ENCODE measurements at regions not wholly inside any gene's neighbourhood (a gene's known extent, or its start where the extent isn't known, plus 50 kb on each side); places are given as distances from the start of the nearest gene placed in this dataset.
"Not testable (repeated sequence)": the region's sequence is repeated elsewhere in the genome, so short reads cannot be mapped to it uniquely, and the experiment has no call there.

- no peak for TF ChIP-seq CTCF (IDR thresholded peaks at IDR 0.05; ENCODE audit: unreplicated experiment in 3 of 3)
- no peaks in the 10 kb centered on the region for H3K9me3 Mint-ChIP-seq
- no peak overlapping the region for H3K4me3 Mint-ChIP-seq
- H3K27ac Mint-ChIP-seq: no peak overlapping the region
- no peaks in the 10 kb centered on the region for H3K36me3 Mint-ChIP-seq (ENCODE audit: low read depth)
- H3K27me3 Mint-ChIP-seq (ENCODE audit: low read depth): peaks cover 43% of the 10 kb centered on the region
- peaks cover 12% of the 10 kb centered on the region for H3K4me1 Mint-ChIP-seq
Observed at GRCh38 chr22:48821727-48822126, 1005.9 kb downstream of the BRD1 start.

GRCh38 chr22:48821346-48821690, 1006.4 kb downstream of the BRD1 start:
- peaks cover 12% of the 10 kb centered on the region for H3K4me1 Mint-ChIP-seq
- no peaks in the 10 kb centered on the region for H3K36me3 Mint-ChIP-seq (ENCODE audit: low read depth)
- TF ChIP-seq CTCF (IDR thresholded peaks at IDR 0.05; ENCODE audit: unreplicated experiment in 3 of 3): no peak
- no peak overlapping the region for H3K27ac Mint-ChIP-seq
- H3K4me3 Mint-ChIP-seq: no peak overlapping the region
- no peaks in the 10 kb centered on the region for H3K9me3 Mint-ChIP-seq
- H3K27me3 Mint-ChIP-seq (ENCODE audit: low read depth): peaks cover 46% of the 10 kb centered on the region

DNA sequence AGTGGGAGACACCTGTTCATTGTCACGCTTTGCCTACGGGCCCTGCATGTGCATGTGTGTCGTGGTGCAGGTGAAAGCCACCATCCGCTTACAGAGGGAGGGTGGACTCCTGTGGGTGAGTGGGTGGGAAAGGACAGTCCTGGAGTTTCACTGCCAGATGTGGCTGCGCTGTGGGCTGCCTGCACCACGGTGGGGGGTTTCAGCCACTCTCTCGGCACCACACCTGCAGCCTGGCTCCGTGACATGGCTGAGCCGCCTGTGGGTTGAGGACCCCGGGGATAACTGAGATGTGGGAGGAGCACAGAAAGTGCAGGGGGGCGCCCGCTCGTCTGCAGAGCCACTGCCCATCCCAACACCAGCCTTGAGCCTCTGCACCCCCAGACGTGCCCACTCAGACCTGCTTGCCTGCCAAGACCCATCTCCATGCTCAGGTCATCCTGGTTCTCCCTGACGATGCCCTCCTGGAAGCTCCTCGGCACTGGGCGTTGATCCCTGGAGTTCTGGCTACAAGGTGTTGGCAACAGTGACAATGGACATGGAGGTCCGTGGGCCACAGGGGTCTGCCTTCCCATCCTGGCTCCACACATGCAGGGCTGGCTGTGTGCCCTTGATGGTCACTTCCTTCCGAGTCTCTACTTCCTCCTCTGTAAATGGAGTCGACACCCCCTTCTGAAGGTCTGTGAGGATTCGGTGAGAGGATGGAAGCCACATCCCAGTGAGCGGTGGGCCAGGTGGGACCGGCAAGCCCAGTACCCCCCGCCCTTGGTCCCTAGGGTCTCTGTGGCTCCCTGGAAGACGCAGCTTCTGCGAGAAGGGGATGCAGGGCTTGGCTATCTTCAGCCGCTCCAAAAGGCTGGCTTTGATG, 1007.0 kb downstream of the BRD1 start:
- Mint-ChIP-seq H3K4me3 (no peak overlapping the region), H3K36me3 (ENCODE audit: low read depth) (no peaks in the 10 kb centered on the region), H3K4me1 (peaks cover 12% of the 10 kb centered on the region), H3K27me3 (ENCODE audit: low read depth) (peaks cover 44% of the 10 kb centered on the region), H3K27ac (no peak overlapping the region), H3K9me3 (no peaks in the 10 kb centered on the region)
- TF ChIP-seq CTCF (IDR thresholded peaks at IDR 0.05; ENCODE audit: unreplicated experiment in 3 of 3): no peak

DNA sequence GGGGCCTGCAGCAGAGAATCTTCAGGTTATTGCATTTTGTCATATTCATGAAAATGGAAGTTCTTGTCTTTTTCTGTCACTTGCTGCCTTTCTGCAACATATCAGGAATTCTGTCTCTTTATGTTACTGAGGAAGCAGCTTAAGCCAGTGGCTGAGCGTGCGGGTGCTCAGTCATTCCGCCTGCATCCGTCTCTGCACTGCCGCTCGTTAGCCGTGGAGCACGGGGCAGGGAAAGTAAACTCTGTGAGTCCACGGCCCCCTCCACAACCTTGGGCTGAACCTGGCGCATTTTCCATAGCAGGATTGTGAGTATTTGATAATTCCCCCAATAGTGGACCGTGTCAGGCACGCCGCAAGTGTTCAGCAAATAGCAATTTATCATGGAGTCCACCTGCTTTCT, 1007.7 kb downstream of the BRD1 start:
- no peak for TF ChIP-seq CTCF (IDR thresholded peaks at IDR 0.05; ENCODE audit: unreplicated experiment in 3 of 3)
- Mint-ChIP-seq H3K36me3 (ENCODE audit: low read depth) (no peaks in the 10 kb centered on the region), H3K27me3 (ENCODE audit: low read depth) (peaks cover 36% of the 10 kb centered on the region), H3K4me3 (no peak overlapping the region), H3K27ac (no peak overlapping the region), H3K4me1 (peaks cover 5% of the 10 kb centered on the region), H3K9me3 (no peaks in the 10 kb centered on the region)

- Mint-ChIP-seq H3K4me3 (no peak overlapping the region), H3K4me1 (no peaks in the 10 kb centered on the region), H3K27ac (no peak overlapping the region), H3K27me3 (ENCODE audit: low read depth) (peaks cover 32% of the 10 kb centered on the region), H3K9me3 (peaks cover under 1% of the 10 kb centered on the region), H3K36me3 (ENCODE audit: low read depth) (no peaks in the 10 kb centered on the region)
- TF ChIP-seq CTCF (IDR thresholded peaks at IDR 0.05; ENCODE audit: unreplicated experiment in 3 of 3): no peak
Observed at GRCh38 chr22:48819232-48819631, 1008.4 kb downstream of the BRD1 start.

- Mint-ChIP-seq H3K27ac (peak overlapping the region in 1 of 3 experiments; percentile 6), H3K27me3 (ENCODE audit: low read depth) (peaks cover 25% of the 10 kb centered on the region)
- H3K9me3 Mint-ChIP-seq; H3K4me1 Mint-ChIP-seq; H3K36me3 Mint-ChIP-seq (ENCODE audit: low read depth); H3K4me3 Mint-ChIP-seq: not testable (repeated sequence)
Observed at GRCh38 chr22:48817491-48817890, 1010.2 kb downstream of the BRD1 start.

Data from nephron (organoid).